Heart left ventricle (tissue), 16 donors: ENCODE measurements at regions not wholly inside any gene's neighbourhood (a gene's known extent, or its start where the extent isn't known, plus 50 kb on each side); places are given as distances from the start of the nearest gene placed in this dataset.

ENCODE experiments used
- ATAC-seq, 4 donors: fragments of 200-7000 bp; cut with Tn5 transposase; one replicate each; pipeline ENCODE4 v1.9.1; 2020 to 2022; ENCODE audit warnings: moderate library complexity in 4 of 4, mild to moderate bottlenecking in 3 of 4, moderate number of reproducible peaks in 1 of 4
- DNase-seq, 5 donors: peaks; one replicate each; pipeline ENCODE4 v3.0.0-alpha.2; 2020
- H3K27ac ChIP-seq, 12 donors: fragments of 200-600 bp; sonication (generic) in 4 of 12; one replicate each; pipeline versions ENCODE4 v1.5.0 to v1.8.0; 2016 to 2022; ENCODE audit warnings: mild to moderate bottlenecking in 2 of 12
- H3K27me3 ChIP-seq, 9 donors: fragments of 200-600 bp; sonication (generic) in 2 of 9; one replicate each; pipeline versions ENCODE4 v1.5.1 to v1.8.0; 2016 to 2022; ENCODE audit warnings: mild to moderate bottlenecking in 3 of 9
- H3K36me3 ChIP-seq, 9 donors: fragments of 200-600 bp; sonication (generic) in 2 of 9; one replicate each; pipeline versions ENCODE4 v1.5.0 to v1.8.0; 2018 to 2022; ENCODE audit warnings: mild to moderate bottlenecking in 2 of 9
- H3K4me1 ChIP-seq, 12 donors: fragments of 200-600 bp; sonication (generic) in 4 of 12; one replicate each; pipeline versions ENCODE4 v1.5.0 to v1.8.0; 2016 to 2022; ENCODE audit warnings: mild to moderate bottlenecking in 3 of 12
- H3K4me3 ChIP-seq, 12 donors: fragments of 200-600 bp; sonication (generic) in 4 of 12; one replicate each; pipeline versions ENCODE4 v1.5.0 to v1.8.0; 2017 to 2022; ENCODE audit warnings: mild to moderate bottlenecking in 9 of 12, moderate library complexity in 4 of 12
- H3K9me3 ChIP-seq, 12 donors: fragments of 200-600 bp; sonication (generic) in 4 of 12; one replicate each; pipeline versions ENCODE4 v1.5.0 to v1.8.0; 2016 to 2022; ENCODE audit warnings: mild to moderate bottlenecking in 1 of 12
- CTCF ChIP-seq, 12 donors: fragments of 200-600 bp; sonication (generic) in 4 of 12; IDR thresholded peaks; one replicate each; pipeline versions ENCODE4 v1.5.0 to v1.8.0; 2018 to 2022; ENCODE audit warnings: antibody characterized with exemption in 12 of 12, mild to moderate bottlenecking in 5 of 12
- POLR2A ChIP-seq, 2 donors: fragments of 450-650 bp; IDR thresholded peaks; one replicate each; pipeline ENCODE4 v1.6.1; 2017; ENCODE audit warnings: antibody characterized with exemption in 2 of 2, mild to moderate bottlenecking in 2 of 2, moderate library complexity in 2 of 2
- WGBS, 4 donors: extraction: QIAGEN DNeasy Blood & Tissue Kit in 2 of 4; methylation state at CpG; one replicate each; pipeline versions ENCODE4 v1.1.5 to v1.1.7; 2013 to 2018; 5-methylcytosine and 5-hydroxymethylcytosine counted together
- intact Hi-C, 10 donors: fragments of 100-400 bp; cut with DNase I; formaldehyde crosslinking; loops; one replicate each; pipeline versions ENCODE4 v1.11.1 to v1.14.2; 2022
- donor health status: ischemic (EF 13 %, LVEDD 7.1; RV severe dilation, severe dysfunction).
- donor health status: healthy with polysubstance abuse.
- donor health status: DM: no; HTN: yes; CAD: no.
- donor health status: DM: no; HTN: no; CAD: no.
- donor health status: ischemic (EF 25% LVEDD 6.9; RV normal size, moderate dysfunction).
- donor health status: ischemic (EF 25% LVEDD 5.7; RV mildly dilated, moderate dysfunction).
- donor health status: healthy.
- donor health status: DM: yes; HTN: yes; CAD: no.
- donor health status: ischemic (EF 35%, LVEDD 5.7; RV mildly dilated, moderate dysfunction).
- donor health status: nonischemic (EF 11% LVEDD 7.7; RV severe dilation, severe dysfunction).
- donor health status: DM: yes; HTN: yes; CAD: no.
- donor health status: PGD.
- donor health status: ischemic (EF 29% LVEDD 5.4; RV normal size, mild dysfunction).
- donor health status: nonischemic (EF 23%, LVEDD 6.1; RV moderate dilation, normal function).

- no peak overlapping the region for H3K4me3 ChIP-seq
- H3K27ac ChIP-seq, result no peak overlapping the region
- TF ChIP-seq CTCF (IDR thresholded peaks at IDR 0.05) (no peak), POLR2A (IDR thresholded peaks at IDR 0.05) (no peak)
- intact Hi-C loops, result no loop called here
- no peaks in the 10 kb centered on the region for H3K36me3 ChIP-seq
- H3K4me1 ChIP-seq, result peaks cover 0 to 13% (median 0%) of the 10 kb centered on the region in 12 donors
- DNase-seq (no peak), ATAC-seq (no peak)
- WGBS, 4 donors, result 82 to 88% (median 86%) methylated on average over 6 of the region's 6 CpGs
- no peaks in the 10 kb centered on the region for H3K27me3 ChIP-seq
- H3K9me3 ChIP-seq, result no peaks in the 10 kb centered on the region
These were observed 78.3 kb downstream of the PERP start for GRCh38 chr6:138028893-138029292.

- Histone ChIP-seq H3K27ac (peak overlapping the region in 2 of 12 donors; percentile 45 to 59), H3K9me3 (no peaks in the 10 kb centered on the region), H3K36me3 (no peaks in the 10 kb centered on the region), H3K27me3 (no peaks in the 10 kb centered on the region), H3K4me1 (peaks cover 0 to 13% (median 0%) of the 10 kb centered on the region in 12 donors), H3K4me3 (no peak overlapping the region)
- intact Hi-C loops, result no loop called here
- peak in 2 of 4 donors; percentile 25 to 46 for ATAC-seq
- TF ChIP-seq POLR2A (IDR thresholded peaks at IDR 0.05) (no peak), CTCF (IDR thresholded peaks at IDR 0.05) (no peak)
- WGBS, 4 donors, result 13 to 26% (median 22%) methylated on average over 1 of the region's 1 CpG
- DNase-seq, result no peak
These were observed 76.3 kb downstream of the PERP start for GRCh38 chr6:138030872-138031271.

- 40 to 59% (median 54%) methylated on average over 4 of the region's 4 CpGs for WGBS, 4 donors
- peak overlapping the region in 4 of 12 donors; percentile 7 to 59 (median 33) for H3K27ac ChIP-seq
- H3K4me3 ChIP-seq, result no peak overlapping the region
- H3K36me3 ChIP-seq, result no peaks in the 10 kb centered on the region
- H3K27me3 ChIP-seq, result no peaks in the 10 kb centered on the region
- DNase-seq, result no peak
- no peaks in the 10 kb centered on the region for H3K9me3 ChIP-seq
- intact Hi-C loops, result no loop called here
- peak in 3 of 4 donors; percentile 35 to 65 (median 43) for ATAC-seq
- TF ChIP-seq POLR2A (IDR thresholded peaks at IDR 0.05) (no peak), CTCF (IDR thresholded peaks at IDR 0.05) (no peak)
- H3K4me1 ChIP-seq, result peaks cover 0 to 13% (median 0%) of the 10 kb centered on the region in 12 donors
These were observed 75.8 kb downstream of the PERP start for GRCh38 chr6:138031417-138031816.

GRCh38 chr6:138031850-138032249, 75.4 kb downstream of the PERP start:
- peak; percentile 75 to 82 (median 76) for ATAC-seq
- intact Hi-C loops, result no loop called here

More at GRCh38 chr6:138031850-138032249, 75.4 kb downstream of the PERP start:
- Histone ChIP-seq H3K4me1 (peaks cover 0 to 13% (median 0%) of the 10 kb centered on the region in 12 donors), H3K9me3 (no peaks in the 10 kb centered on the region), H3K4me3 (no peak overlapping the region), H3K36me3 (no peaks in the 10 kb centered on the region), H3K27ac (peak overlapping the region in 4 of 12 donors; percentile 7 to 59 (median 33)), H3K27me3 (no peaks in the 10 kb centered on the region)
- 36 to 61% (median 43%) methylated on average over 3 of the region's 3 CpGs for WGBS, 4 donors
- TF ChIP-seq CTCF (IDR thresholded peaks at IDR 0.05), result no peak
- TF ChIP-seq POLR2A (IDR thresholded peaks at IDR 0.05), result no peak
- DNase-seq, result peak in 1 of 5 donors; percentile 32
